Liver (tissue), 8 donors: ENCODE measurements at regions not wholly inside any gene's neighbourhood (a gene's known extent, or its start where the extent isn't known, plus 50 kb on each side); places are given as distances from the start of the nearest gene placed in this dataset.

Experiments used
- DNase-seq: peaks from one replicate; pipeline ENCODE4 v3.0.0-alpha.2; 2017; ENCODE audit warnings: low spot score
- H3K27ac ChIP-seq, 2 donors: one replicate each; pipeline ENCODE4 v1.7.0; 2013; ENCODE audit warnings: inconsistent platforms in 2 of 2, low read length in 2 of 2, control low read depth in 1 of 2, low read depth in 1 of 2, mild to moderate bottlenecking in 1 of 2
- H3K27me3 ChIP-seq, 4 donors: one replicate each; pipeline versions ENCODE4 v1.6.1 to v1.7.0; 2013; ENCODE audit warnings: low read length in 3 of 4, inconsistent platforms in 1 of 4, mild to moderate bottlenecking in 1 of 4, moderate library complexity in 1 of 4; ENCODE audit not compliant: control insufficient read depth in 4 of 4, insufficient read depth in 4 of 4
- H3K36me3 ChIP-seq, 4 donors: one replicate each; pipeline versions ENCODE4 v1.6.1 to v1.7.0; 2013; ENCODE audit warnings: low read length in 3 of 4, mild to moderate bottlenecking in 3 of 4, low read depth in 1 of 4, moderate library complexity in 1 of 4; ENCODE audit not compliant: control insufficient read depth in 4 of 4, insufficient read depth in 3 of 4
- H3K4me1 ChIP-seq, 4 donors: one replicate each; pipeline versions ENCODE4 v1.6.1 to v1.7.0; 2013; ENCODE audit warnings: low read length in 3 of 4, mild to moderate bottlenecking in 3 of 4, moderate library complexity in 1 of 4; ENCODE audit not compliant: control insufficient read depth in 4 of 4, insufficient read depth in 4 of 4
- H3K4me3 ChIP-seq, 3 donors: one replicate each; pipeline versions ENCODE4 v1.6.1 to v1.7.0; 2013; ENCODE audit warnings: low read length in 3 of 3, control low read depth in 1 of 3, low read depth in 1 of 3, mild to moderate bottlenecking in 1 of 3
- H3K9ac ChIP-seq, 2 donors: one replicate each; pipeline ENCODE4 v1.7.0; 2013; ENCODE audit warnings: low read length in 2 of 2, mild to moderate bottlenecking in 2 of 2, moderate library complexity in 2 of 2, control low read depth in 1 of 2, low read depth in 1 of 2
- H3K9me3 ChIP-seq, 4 donors: one replicate each; pipeline versions ENCODE4 v1.6.1 to v1.7.0; 2013; ENCODE audit warnings: low read length in 3 of 4; ENCODE audit not compliant: control insufficient read depth in 4 of 4
- ATF3 ChIP-seq: IDR thresholded peaks from 2 replicates; pipeline ENCODE4 v1.6.1; 2016; ENCODE audit warnings: antibody characterized with exemption
- CTCF ChIP-seq: fragments of 150-350 bp; IDR thresholded peaks from 2 replicates; pipeline ENCODE4 v1.5.1; 2017; ENCODE audit warnings: improper control_type of control experiment, low read depth, low read length; ENCODE audit not compliant: missing input control
- EGR1 ChIP-seq, 2 donors: IDR thresholded peaks; 2 replicates each; pipeline ENCODE4 v1.6.1; 2016 to 2018; ENCODE audit warnings: antibody characterized with exemption in 2 of 2, low read depth in 2 of 2
- FOXA1 ChIP-seq: IDR thresholded peaks from 2 replicates; pipeline ENCODE4 v1.6.1; 2016; ENCODE audit warnings: antibody characterized with exemption
- GABPA ChIP-seq, 2 donors: IDR thresholded peaks in 1 of 2; conservative IDR thresholded peaks in 1 of 2; 2 replicates each; pipeline ENCODE4 v1.6.1; 2016; ENCODE audit warnings: antibody characterized with exemption in 2 of 2, mild to moderate bottlenecking in 1 of 2, moderate library complexity in 1 of 2
- HNF4A ChIP-seq, 2 donors: conservative IDR thresholded peaks; 2 replicates each; pipeline ENCODE4 v1.6.1; 2016; ENCODE audit warnings: antibody characterized with exemption in 2 of 2, mild to moderate bottlenecking in 2 of 2
- HNF4G ChIP-seq: IDR thresholded peaks from 2 replicates; pipeline ENCODE4 v1.6.1; 2016; ENCODE audit warnings: antibody characterized with exemption
- JUND ChIP-seq, 2 donors: IDR thresholded peaks; 2 replicates each; pipeline ENCODE4 v1.6.1; 2016; ENCODE audit warnings: antibody characterized with exemption in 2 of 2
- NR2F2 ChIP-seq: IDR thresholded peaks from 2 replicates; pipeline ENCODE4 v1.6.1; 2016; ENCODE audit warnings: antibody characterized with exemption
- RAD21 ChIP-seq, 2 donors: IDR thresholded peaks; 2 replicates each; pipeline ENCODE4 v1.6.1; 2016; ENCODE audit warnings: antibody characterized with exemption in 2 of 2, mild to moderate bottlenecking in 2 of 2
- REST ChIP-seq: IDR thresholded peaks from 2 replicates; pipeline ENCODE4 v1.6.1; 2016; ENCODE audit warnings: antibody characterized with exemption, mild to moderate bottlenecking
- RXRA ChIP-seq, 2 donors: IDR thresholded peaks; 2 replicates each; pipeline ENCODE4 v1.6.1; 2017 to 2018; ENCODE audit warnings: antibody characterized with exemption in 2 of 2, mild to moderate bottlenecking in 1 of 2
- SP1 ChIP-seq: IDR thresholded peaks from 2 replicates; pipeline ENCODE4 v1.6.1; 2018; ENCODE audit warnings: antibody characterized with exemption, mild to moderate bottlenecking
- TAF1 ChIP-seq: conservative IDR thresholded peaks from 2 replicates; pipeline ENCODE4 v1.6.1; 2016; ENCODE audit warnings: antibody characterized with exemption, mild to moderate bottlenecking
- ZBTB33 ChIP-seq: IDR thresholded peaks from 2 replicates; pipeline ENCODE4 v1.6.1; 2016; ENCODE audit warnings: antibody characterized with exemption
- WGBS: extraction: QIAGEN DNeasy Blood & Tissue Kit; methylation state at CpG from one replicate; pipeline ENCODE4 v1.1.7; 2013; 5-methylcytosine and 5-hydroxymethylcytosine counted together
- donor health status: healthy.
- donor health status: healthy.
- donor health status: healthy.
- donor health status: healthy.
- donor health status: healthy.

GRCh38 chr4:149901128-149901527 lies 85.5 kb upstream of the IQCM start (continued):
- TF ChIP-seq CTCF (no peak), EGR1 (IDR thresholded peaks at IDR 0.05; ENCODE audit: low read depth in 2 of 2) (no peak), TAF1 (no peak), HNF4G (no peak), GABPA (IDR thresholded peaks at IDR 0.05 in 1 of 2, conservative IDR thresholded peaks at IDR 0.05 in 1 of 2) (no peak)

GRCh38 chr4:149902242-149902641 lies 86.6 kb upstream of the IQCM start:
- H3K27me3 ChIP-seq = no peaks in the 10 kb centered on the region
- 47% methylated on average over 2 of the region's 2 CpGs for WGBS
- H3K9me3 ChIP-seq = no peaks in the 10 kb centered on the region
- no peak overlapping the region for H3K9ac ChIP-seq
- no peak for DNase-seq
- TF ChIP-seq TAF1 (no peak), EGR1 (IDR thresholded peaks at IDR 0.05; ENCODE audit: low read depth in 2 of 2) (no peak), HNF4A (conservative IDR thresholded peaks at IDR 0.05) (no peak), SP1 (no peak), NR2F2 (no peak), RXRA (IDR thresholded peaks at IDR 0.05) (no peak), ATF3 (no peak), JUND (IDR thresholded peaks at IDR 0.05) (no peak), REST (no peak), RAD21 (IDR thresholded peaks at IDR 0.05) (no peak), FOXA1 (no peak), GABPA (IDR thresholded peaks at IDR 0.05 in 1 of 2, conservative IDR thresholded peaks at IDR 0.05 in 1 of 2) (no peak), ZBTB33 (no peak)
- no peaks in the 10 kb centered on the region for H3K36me3 ChIP-seq
- no peak overlapping the region for H3K4me3 ChIP-seq
- H3K27ac ChIP-seq = no peak overlapping the region
- no peaks in the 10 kb centered on the region for H3K4me1 ChIP-seq
